ENCODE measurements at regions not wholly inside any gene's neighbourhood (a gene's known extent, or its start where the extent isn't known, plus 50 kb on each side); places are given as distances from the start of the nearest gene placed in this dataset.
"Not testable (repeated sequence)": the region's sequence is repeated elsewhere in the genome, so short reads cannot be mapped to it uniquely, and the experiment has no call there.

- no peak for DNase-seq (ENCODE audit: low read depth in 2 of 2)
Observed at GRCh38 chr11:112310848-112311247, 50.2 kb upstream of the PLET1 start.

GRCh38 chr11:112315057-112315720, 54.5 kb upstream of the PLET1 start:
- no peak for DNase-seq (ENCODE audit: low read depth in 2 of 2)

- no peak for DNase-seq (ENCODE audit: low read depth in 2 of 2)
Observed at GRCh38 chr11:112315861-112316739, 55.4 kb upstream of the PLET1 start.

GRCh38 chr11:112316971-112317370, 56.3 kb upstream of the PLET1 start:
- no peak for DNase-seq (ENCODE audit: low read depth in 2 of 2)

- no peak for DNase-seq (ENCODE audit: low read depth in 2 of 2)
Observed at GRCh38 chr11:112318184-112318591, 57.5 kb upstream of the PLET1 start.

- no peak for DNase-seq (ENCODE audit: low read depth in 2 of 2)
Observed at GRCh38 chr11:112318661-112319060, 58.0 kb upstream of the PLET1 start.

GRCh38 chr11:112320668-112321067, 60.0 kb upstream of the PLET1 start:
- DNase-seq (ENCODE audit: low read depth in 2 of 2), result no peak

- no peak for DNase-seq (ENCODE audit: low read depth in 2 of 2)
Observed at GRCh38 chr11:112321501-112322172, 61.0 kb upstream of the PLET1 start.

- DNase-seq (ENCODE audit: low read depth in 2 of 2), result no peak
Observed at GRCh38 chr11:112322173-112322790, 61.6 kb upstream of the PLET1 start.

GRCh38 chr11:112334381-112334780, 73.7 kb upstream of the PLET1 start:
- DNase-seq (ENCODE audit: low read depth in 2 of 2), result no peak

GRCh38 chr11:112336356-112336886, 75.8 kb upstream of the PLET1 start:
- no peak for DNase-seq (ENCODE audit: low read depth in 2 of 2)

- no peak for DNase-seq (ENCODE audit: low read depth in 2 of 2)
Observed at GRCh38 chr11:112339566-112339965, 78.9 kb upstream of the PLET1 start.

GRCh38 chr11:112343368-112344039, 82.8 kb upstream of the PLET1 start:
- no peak for DNase-seq (ENCODE audit: low read depth in 2 of 2)

- DNase-seq (ENCODE audit: low read depth in 2 of 2), result no peak
Observed at GRCh38 chr11:112344040-112344413, 83.4 kb upstream of the PLET1 start.

GRCh38 chr11:112345166-112345565, 84.5 kb upstream of the PLET1 start:
- no peak for DNase-seq (ENCODE audit: low read depth in 2 of 2)

GRCh38 chr11:112345706-112346105, 85.0 kb upstream of the PLET1 start:
- DNase-seq (ENCODE audit: low read depth in 2 of 2), result no peak

- no peak for DNase-seq (ENCODE audit: low read depth in 2 of 2)
Observed at GRCh38 chr11:112346586-112346985, 85.9 kb upstream of the PLET1 start.

GRCh38 chr11:112348480-112349029, 87.9 kb upstream of the PLET1 start:
- no peak for DNase-seq (ENCODE audit: low read depth in 2 of 2)

GRCh38 chr11:112351423-112351822, 90.8 kb upstream of the PLET1 start:
- DNase-seq (ENCODE audit: low read depth in 2 of 2), result not testable (repeated sequence)

- no peak for DNase-seq (ENCODE audit: low read depth in 2 of 2)
Observed at GRCh38 chr11:112352907-112353306, 92.2 kb upstream of the PLET1 start.

- no peak for DNase-seq (ENCODE audit: low read depth in 2 of 2)
Observed at GRCh38 chr11:112354364-112354763, 93.7 kb upstream of the PLET1 start.
